ENCODE measurements at regions not wholly inside any gene's neighbourhood (a gene's known extent, or its start where the extent isn't known, plus 50 kb on each side); places are given as distances from the start of the nearest gene placed in this dataset.

- Histone ChIP-seq H4K20me1 (ENCODE audit: control insufficient read depth, insufficient read depth) (no peaks in the 10 kb centered on the region), H3K9ac (ENCODE audit: control insufficient read depth, insufficient read depth, low read length) (no peak overlapping the region), H3K9me3 (replicated peaks; ENCODE audit: control insufficient read depth, insufficient read depth, low read length) (no peaks in the 10 kb centered on the region), H2AFZ (ENCODE audit: control insufficient read depth, low read depth, low read length) (no peak overlapping the region), H3K27me3 (replicated peaks in 1 of 2; ENCODE audit: control insufficient read depth in 2 of 2, insufficient read depth in 2 of 2, low read length in 1 of 2) (no peaks in the 10 kb centered on the region), H3K27ac (ENCODE audit: control insufficient read depth, insufficient read depth) (no peak overlapping the region), H3K4me3 (no peak overlapping the region), H3K36me3 (ENCODE audit: control insufficient read depth in 2 of 2, insufficient read depth in 2 of 2, low read length in 1 of 2) (0 out of 4 replicates have a peak, but pooled peaks cover 0 to 3% of the 10 kb centered on the region in 2 experiments), H3K4me1 (ENCODE audit: control insufficient read depth, insufficient read depth, low read length) (no peaks in the 10 kb centered on the region), H3K79me2 (ENCODE audit: control insufficient read depth, insufficient read depth, low read length) (no peaks in the 10 kb centered on the region), H3K4me2 (ENCODE audit: control insufficient read depth, insufficient read depth) (no peak overlapping the region)
- ATAC-seq (no peak; the same call in 2 of the 3 replicates), FAIRE-seq (no peak), DNase-seq (ENCODE audit: low read depth, low spot score) (no peak)
- POLR2A ChIA-PET = no interaction called here
- intact Hi-C loops (cut with micrococcal nuclease; ENCODE audit: unreplicated experiment) = no loop called here
- SMC1A ChIA-PET (ENCODE audit: uncharacterized antibody, unreplicated experiment) = no interaction called here
- TF ChIP-seq NKRF (conservative IDR thresholded peaks at IDR 0.05) = no peak
- no peak for TF ChIP-seq ZBED1 (IDR thresholded peaks at IDR 0.05; ENCODE audit: borderline replicate concordance)
- TF ChIP-seq PAX8 (IDR thresholded peaks at IDR 0.05) = no peak
- TF ChIP-seq CUX1 (IDR thresholded peaks at IDR 0.05; ENCODE audit: insufficient replicate concordance, low read depth, low read length) = no peak
- no peak for TF ChIP-seq ZNF384 (IDR thresholded peaks at IDR 0.05; ENCODE audit: borderline replicate concordance, low read depth, low read length)
- CTCF ChIA-PET = no interaction called here
- BruUV-seq (replicated peaks) = no TSS peak
- 0% methylated on average over 2 of the region's 2 CpGs for WGBS (ENCODE audit: insufficient coverage, insufficient replicate concordance, low lambda C conversion rate, missing lambda C conversion rate)
- RAD21 ChIA-PET (ENCODE audit: unreplicated experiment) = no interaction called here
- in situ Hi-C loops (cut with MboI) = no loop called here
These were observed 1290.7 kb downstream of the SUCLG1 start for GRCh38 chr2:83168377-83168776.
